ENCODE measurements at regions not wholly inside any gene's neighbourhood (a gene's known extent, or its start where the extent isn't known, plus 50 kb on each side); places are given as distances from the start of the nearest gene placed in this dataset.
A peak's percentile ranks its signal among the peaks of the same experiment; 100 is the strongest.
"Not testable (repeated sequence)": the region's sequence is repeated elsewhere in the genome, so short reads cannot be mapped to it uniquely, and the experiment has no call there.

GRCh38 chr7:1620176-1620575 lies 49.9 kb upstream of the ELFN1 start:
- Histone ChIP-seq H3K4me3 (peak overlapping the region in 2 of 3 donors; percentile 30 to 58), H3K27me3 (peaks cover 0 to 12% of the 10 kb centered on the region in 2 donors)
- DNase-seq (ENCODE audit: low spot score in 2 of 2); H3K36me3 ChIP-seq; H3K4me1 ChIP-seq; H3K27ac ChIP-seq; H3K9me3 ChIP-seq; intact Hi-C loops (cut with DNase I; ENCODE audit: low total_unique reads): not testable (repeated sequence)

DNA sequence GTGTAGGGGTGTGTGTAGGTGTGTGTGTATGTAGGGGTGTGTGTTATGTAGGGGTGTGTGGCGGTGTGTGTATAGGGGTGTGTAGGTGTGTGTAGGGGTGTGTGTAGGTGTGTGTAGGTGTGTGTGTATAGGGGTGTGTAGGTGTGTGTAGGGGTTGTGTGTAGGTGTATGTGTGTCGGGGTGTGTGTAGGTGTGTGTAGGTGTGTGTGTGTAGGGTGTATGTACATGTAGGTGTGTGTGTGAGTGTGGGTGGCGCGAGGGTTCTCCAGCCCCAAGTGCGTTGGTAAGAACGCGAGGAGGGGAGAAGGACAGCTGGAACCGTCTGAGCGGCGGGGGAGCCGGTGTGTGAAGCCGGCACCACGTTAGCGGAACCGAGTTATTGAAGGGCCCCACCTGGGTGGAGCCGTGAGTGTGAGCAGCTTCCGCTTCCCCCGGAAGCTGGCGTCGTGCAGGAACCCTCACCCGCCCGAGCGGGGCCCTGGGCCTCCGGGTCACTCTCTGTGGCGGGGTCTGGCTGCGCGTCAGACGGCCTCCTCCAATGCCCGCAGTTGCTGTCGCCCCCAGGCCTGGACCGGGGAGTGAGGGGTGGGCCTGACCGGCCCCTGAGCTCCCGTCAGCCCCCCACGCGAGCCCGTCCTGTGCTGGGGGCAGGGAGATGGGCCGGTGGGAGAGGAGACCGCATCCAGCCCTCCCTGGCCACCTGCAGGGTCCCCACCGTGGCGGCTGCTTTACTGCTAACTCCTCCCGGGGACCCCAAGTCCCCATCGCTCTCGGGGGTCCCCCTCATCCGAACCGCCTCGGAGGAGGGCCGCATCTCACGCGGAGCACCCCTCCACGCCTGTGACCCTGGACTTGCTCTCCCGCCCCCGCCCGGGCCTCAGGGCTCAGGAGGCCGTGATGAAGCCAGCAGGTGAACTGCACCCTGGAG lies 49.6 kb upstream of the PSMG3 start:
- peaks cover 0 to 12% of the 10 kb centered on the region in 2 donors for H3K27me3 ChIP-seq
- TF ChIP-seq, protein P1, sequence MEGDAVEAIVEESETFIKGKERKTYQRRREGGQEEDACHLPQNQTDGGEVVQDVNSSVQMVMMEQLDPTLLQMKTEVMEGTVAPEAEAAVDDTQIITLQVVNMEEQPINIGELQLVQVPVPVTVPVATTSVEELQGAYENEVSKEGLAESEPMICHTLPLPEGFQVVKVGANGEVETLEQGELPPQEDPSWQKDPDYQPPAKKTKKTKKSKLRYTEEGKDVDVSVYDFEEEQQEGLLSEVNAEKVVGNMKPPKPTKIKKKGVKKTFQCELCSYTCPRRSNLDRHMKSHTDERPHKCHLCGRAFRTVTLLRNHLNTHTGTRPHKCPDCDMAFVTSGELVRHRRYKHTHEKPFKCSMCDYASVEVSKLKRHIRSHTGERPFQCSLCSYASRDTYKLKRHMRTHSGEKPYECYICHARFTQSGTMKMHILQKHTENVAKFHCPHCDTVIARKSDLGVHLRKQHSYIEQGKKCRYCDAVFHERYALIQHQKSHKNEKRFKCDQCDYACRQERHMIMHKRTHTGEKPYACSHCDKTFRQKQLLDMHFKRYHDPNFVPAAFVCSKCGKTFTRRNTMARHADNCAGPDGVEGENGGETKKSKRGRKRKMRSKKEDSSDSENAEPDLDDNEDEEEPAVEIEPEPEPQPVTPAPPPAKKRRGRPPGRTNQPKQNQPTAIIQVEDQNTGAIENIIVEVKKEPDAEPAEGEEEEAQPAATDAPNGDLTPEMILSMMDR (IDR thresholded peaks at IDR 0.05): no peak
- no peak for TF ChIP-seq POLR2AphosphoS5 (IDR thresholded peaks at IDR 0.05)
- no peak for TF ChIP-seq POLR2A (IDR thresholded peaks at IDR 0.05)
- DNase-seq (ENCODE audit: low spot score in 2 of 2): no peak
- no peaks in the 10 kb centered on the region for H3K36me3 ChIP-seq
- intact Hi-C loops (cut with DNase I; ENCODE audit: low total_unique reads): no loop called here
- H3K9me3 ChIP-seq: no peaks in the 10 kb centered on the region
- H3K4me3 ChIP-seq: peak overlapping the region in 2 of 3 donors; percentile 30 to 58
- no peak overlapping the region for H3K27ac ChIP-seq
- no peaks in the 10 kb centered on the region for H3K4me1 ChIP-seq

All from breast epithelium (tissue), 4 donors.